GM12865 (cell line): ENCODE measurements at regions not wholly inside any gene's neighbourhood (a gene's known extent, or its start where the extent isn't known, plus 50 kb on each side); places are given as distances from the start of the nearest gene placed in this dataset.
"Not testable (repeated sequence)": the region's sequence is repeated elsewhere in the genome, so short reads cannot be mapped to it uniquely, and the experiment has no call there.

Experiments
- DNase-seq: peaks from one replicate; pipeline ENCODE4 v3.0.0; 2010; ENCODE audit warnings: low read depth
- H3K4me3 ChIP-seq: 2 replicates; pipeline ENCODE4 v1.5.1; 2011; ENCODE audit warnings: mild to moderate bottlenecking, low read depth, low read length, control low read depth
- TF ChIP-seq, protein P1 (sequence below): IDR thresholded peaks from 2 replicates; pipeline ENCODE4 v1.5.1; 2011; ENCODE audit warnings: low read length, control low read depth, low read depth, inconsistent platforms; ENCODE audit not compliant: insufficient read depth; ENCODE audit errors: missing control alignments

DNA sequence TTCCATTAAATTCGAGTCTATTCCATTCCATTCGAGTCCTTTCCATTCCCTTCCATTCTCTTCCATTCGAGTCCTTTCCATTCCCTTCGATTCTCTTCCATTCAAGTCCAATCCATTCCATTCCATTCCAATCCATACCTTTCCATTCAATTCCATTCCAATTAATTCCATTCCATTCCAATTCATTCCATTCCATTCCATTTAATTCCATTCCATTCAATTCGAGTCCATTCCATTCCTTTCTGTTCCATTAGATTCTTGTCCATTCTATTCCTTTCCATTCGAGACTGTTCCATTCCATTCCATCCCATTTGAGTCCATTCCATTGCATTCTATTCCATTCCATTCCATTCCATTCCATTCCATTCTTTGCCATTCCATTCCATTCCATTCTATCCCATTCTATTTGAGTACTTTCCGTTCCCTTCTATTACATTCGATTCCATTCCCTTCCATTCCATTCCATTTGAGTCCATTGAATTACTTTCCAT, 1130.0 kb downstream of the RPIA start:
- TF ChIP-seq, protein P1, sequence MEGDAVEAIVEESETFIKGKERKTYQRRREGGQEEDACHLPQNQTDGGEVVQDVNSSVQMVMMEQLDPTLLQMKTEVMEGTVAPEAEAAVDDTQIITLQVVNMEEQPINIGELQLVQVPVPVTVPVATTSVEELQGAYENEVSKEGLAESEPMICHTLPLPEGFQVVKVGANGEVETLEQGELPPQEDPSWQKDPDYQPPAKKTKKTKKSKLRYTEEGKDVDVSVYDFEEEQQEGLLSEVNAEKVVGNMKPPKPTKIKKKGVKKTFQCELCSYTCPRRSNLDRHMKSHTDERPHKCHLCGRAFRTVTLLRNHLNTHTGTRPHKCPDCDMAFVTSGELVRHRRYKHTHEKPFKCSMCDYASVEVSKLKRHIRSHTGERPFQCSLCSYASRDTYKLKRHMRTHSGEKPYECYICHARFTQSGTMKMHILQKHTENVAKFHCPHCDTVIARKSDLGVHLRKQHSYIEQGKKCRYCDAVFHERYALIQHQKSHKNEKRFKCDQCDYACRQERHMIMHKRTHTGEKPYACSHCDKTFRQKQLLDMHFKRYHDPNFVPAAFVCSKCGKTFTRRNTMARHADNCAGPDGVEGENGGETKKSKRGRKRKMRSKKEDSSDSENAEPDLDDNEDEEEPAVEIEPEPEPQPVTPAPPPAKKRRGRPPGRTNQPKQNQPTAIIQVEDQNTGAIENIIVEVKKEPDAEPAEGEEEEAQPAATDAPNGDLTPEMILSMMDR, result no peak
- DNase-seq, result no peak
- no peak overlapping the region for H3K4me3 ChIP-seq

DNA sequence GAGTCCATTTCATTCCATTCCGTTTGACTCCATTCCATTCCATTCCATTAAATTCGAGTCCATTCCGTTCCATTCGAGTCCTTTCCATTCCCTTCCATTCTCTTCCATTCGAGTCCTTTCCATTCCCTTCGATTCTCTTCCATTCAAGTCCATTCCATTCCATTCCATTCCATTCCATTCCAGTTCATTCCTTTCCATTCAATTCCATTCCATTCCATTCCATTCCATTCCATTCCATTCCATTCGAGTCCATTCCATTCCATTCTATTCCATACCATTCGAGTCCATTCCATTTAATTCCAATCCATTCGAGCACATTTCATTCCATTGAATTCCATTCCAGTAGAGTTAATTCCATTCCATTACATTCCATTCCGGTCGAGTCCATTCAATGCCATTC, 1130.9 kb downstream of the RPIA start:
- DNase-seq, H3K4me3 ChIP-seq: not testable (repeated sequence)

DNA sequence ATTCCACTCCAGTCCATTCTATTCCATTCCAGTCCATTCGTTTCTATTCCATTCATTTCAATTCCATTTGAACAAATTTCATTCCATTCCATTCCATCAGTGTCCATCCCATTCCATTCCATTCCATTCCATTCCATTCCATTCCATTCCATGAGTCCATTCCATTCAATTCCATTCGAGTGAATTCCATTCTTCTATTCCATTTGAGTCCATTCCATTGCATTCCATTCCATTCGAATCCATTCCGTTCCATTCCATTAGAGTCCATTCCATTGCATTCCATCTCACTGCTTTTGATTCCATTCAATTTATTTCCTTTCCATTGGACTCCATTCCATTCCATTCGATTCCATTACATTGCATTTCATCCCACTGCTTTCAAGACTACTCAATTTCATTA, 1132.1 kb downstream of the RPIA start:
- DNase-seq, result no peak
- H3K4me3 ChIP-seq, result no peak overlapping the region
- TF ChIP-seq, protein P1, result no peak

DNA sequence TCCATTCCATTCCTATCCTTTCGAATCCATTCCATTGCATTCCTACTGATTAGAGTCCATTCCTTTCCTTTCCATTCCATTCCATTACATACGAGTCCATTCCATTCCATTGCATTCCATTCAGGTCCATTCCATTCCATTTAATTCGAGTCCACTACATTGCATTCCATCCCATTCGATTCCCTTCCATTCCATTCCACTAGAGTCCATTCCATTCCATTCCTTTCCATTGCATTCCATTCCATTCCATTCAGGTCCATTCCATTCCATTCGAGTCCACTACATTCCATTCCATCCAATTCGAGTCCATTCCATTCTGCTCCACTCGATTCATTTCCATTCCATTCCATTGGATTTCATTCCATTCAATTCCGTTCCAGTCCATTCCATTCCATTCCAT, 1133.6 kb downstream of the RPIA start:
- TF ChIP-seq, protein P1, result no peak
- DNase-seq, result no peak
- H3K4me3 ChIP-seq, result no peak overlapping the region

DNA sequence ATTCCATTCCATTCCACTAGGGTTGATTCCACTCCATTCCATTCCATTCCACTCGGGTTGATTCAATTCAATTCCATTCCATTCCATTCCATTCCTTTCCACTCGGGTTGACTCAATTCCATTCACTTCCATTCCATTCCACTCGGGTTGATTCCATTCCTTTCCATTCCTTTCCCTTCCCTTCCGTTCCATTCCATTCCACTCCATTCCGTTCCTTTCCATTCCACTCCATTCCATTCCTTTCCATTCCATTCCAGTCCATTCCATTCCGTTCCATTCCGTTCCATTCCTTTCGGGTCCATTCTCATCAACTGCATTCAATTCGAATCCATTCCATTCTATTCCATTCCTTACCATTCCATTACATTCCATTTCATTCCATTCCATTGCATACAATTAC, 1135.3 kb downstream of the RPIA start:
- not testable (repeated sequence) for DNase-seq, H3K4me3 ChIP-seq

DNA sequence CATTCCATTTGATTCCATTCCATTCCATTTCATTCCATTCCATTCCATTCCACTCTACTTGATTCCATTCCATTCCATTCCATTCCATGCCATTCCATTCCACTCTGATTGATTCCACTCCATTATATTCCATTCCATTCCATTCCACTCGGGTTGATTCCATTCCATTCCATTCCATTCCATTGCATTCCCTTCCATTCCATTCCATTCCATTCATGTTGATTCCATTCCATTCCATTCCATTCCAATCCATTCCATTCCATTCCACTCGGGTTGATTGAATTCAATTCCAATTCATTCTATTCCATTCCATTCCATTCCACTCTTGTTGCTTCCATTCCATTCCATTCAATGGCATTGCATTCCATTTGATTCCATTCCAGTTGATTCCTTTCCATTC, 1136.4 kb downstream of the RPIA start:
- not testable (repeated sequence) for DNase-seq, H3K4me3 ChIP-seq

DNA sequence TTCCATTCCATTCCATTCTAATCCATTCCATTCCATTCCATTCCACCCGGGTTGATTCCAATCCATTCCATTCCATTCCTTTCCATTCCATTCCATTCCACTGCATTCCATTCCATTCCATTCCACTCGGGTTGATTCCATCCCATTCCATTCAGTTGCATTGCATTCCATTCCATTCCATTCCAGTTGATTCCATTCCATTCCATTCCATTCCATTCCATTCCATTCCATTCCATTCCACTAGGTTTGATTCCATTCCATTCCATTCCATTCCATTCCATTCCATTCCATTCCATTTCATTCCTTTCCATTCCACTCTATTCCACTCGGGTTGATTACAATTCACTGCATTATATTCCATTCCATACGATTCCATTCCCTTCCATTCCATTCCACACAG, 1136.9 kb downstream of the RPIA start:
- H3K4me3 ChIP-seq, DNase-seq: not testable (repeated sequence)

DNA sequence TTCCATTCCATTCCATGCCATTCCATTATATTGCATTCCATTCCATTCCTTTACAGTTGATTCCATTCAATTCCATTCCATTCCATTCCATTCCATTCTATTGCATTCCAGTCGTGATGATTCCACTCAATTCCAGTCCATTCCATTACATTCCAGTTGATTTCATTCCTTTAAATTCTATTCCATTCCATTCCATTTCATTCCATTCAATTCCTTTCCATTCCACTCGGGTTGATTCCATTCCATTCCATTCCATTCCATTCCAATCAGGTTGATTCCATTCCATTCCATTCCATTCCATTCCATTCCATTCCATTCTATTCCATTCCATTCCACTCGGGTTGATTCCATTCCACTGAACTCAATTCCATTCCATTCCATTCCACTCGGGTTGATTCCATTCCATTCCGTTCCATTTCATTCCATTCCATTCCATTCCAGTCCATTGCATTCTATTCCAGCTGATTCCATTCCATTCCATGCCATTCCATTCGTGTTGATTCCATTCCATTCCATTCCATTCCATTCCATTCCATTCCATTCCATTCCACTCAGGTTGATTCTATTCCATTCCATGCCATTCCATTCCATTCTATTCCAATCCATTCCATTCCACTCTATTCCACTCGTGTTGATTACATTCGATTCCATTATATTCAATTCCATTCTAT, 1137.6 kb downstream of the RPIA start:
- DNase-seq, H3K4me3 ChIP-seq: not testable (repeated sequence)

DNA sequence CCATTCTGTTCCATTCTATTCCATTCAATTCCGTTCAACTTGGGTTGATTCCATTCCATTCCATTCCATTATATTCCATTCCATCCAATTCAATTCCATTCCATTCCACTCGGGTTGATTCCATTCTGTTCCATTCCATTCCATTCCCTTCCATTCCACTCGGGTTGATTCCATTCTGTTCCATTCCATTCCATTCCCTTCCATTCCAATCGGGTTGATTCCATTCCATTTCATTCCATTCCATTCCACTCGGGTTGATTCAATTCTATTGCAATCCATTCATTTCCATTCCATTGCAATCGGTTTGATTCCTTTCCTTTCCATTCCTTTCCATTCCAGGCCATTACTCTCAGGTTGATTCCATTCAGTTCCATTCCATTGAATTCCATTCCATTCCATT, 1138.4 kb downstream of the RPIA start:
- TF ChIP-seq, protein P1, result no peak
- DNase-seq, result no peak
- H3K4me3 ChIP-seq, result no peak overlapping the region

DNA sequence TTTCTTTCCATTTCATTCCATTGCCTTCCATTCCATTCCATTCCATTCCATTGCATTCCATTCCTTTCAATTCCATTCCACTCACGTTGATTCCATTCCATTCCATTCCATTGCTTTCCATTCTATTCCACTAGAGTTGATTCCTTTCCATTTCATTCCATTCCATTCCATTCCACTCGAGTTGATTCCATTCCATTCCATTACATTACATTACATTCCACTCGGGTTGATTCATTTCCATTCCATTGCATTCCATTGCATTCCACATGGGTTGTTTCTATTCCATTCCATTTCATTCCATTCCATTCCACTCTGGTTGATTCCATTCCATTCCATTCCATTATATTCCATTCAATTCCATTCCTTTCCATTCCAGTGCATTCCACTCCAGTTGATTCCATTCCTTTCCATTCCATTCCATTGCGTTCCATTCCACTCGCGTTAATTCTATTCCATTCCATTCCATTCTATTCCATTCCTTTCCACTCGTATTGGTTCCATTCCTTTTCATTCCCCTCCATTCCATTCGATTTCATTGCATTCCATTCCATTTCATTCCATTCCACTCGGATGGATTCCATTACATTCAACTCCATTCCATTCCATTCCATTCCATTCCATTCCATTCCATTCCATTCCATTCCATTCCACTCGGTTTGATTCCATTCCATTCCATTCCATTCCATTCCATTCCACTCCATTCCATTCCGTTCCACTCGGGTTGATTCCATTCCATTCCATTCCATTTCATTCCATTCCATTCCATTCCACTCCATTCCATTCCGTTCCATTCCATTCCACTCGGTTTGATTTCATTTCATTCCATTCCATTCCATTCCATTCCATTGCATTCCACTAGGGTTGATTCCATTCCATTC, 1139.1 kb downstream of the RPIA start:
- DNase-seq, H3K4me3 ChIP-seq: not testable (repeated sequence)
